ENCODE measurements at regions not wholly inside any gene's neighbourhood (a gene's known extent, or its start where the extent isn't known, plus 50 kb on each side); places are given as distances from the start of the nearest gene placed in this dataset.

DNA sequence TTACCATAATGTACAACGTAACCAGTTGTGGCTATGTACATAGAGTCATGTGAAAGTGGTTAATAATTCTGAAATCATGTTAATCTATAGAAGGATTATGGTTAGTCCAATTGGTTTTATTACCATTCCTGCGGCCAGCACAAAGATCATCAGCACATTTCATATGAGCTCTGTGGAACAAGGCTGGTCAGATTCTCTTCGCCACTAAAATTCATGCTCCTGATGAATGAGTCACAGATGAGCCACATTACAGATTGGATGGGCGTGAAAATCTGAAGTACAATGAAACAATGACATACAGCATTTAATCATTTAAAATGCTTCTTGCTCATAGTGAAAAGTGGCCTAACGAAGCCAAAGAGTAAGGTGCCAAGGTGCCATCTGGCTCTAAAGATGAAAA, 716.2 kb upstream of the PHF14 start:
- no peak for DNase-seq (ENCODE audit: low read depth, low spot score)
- TF ChIP-seq, protein P1, sequence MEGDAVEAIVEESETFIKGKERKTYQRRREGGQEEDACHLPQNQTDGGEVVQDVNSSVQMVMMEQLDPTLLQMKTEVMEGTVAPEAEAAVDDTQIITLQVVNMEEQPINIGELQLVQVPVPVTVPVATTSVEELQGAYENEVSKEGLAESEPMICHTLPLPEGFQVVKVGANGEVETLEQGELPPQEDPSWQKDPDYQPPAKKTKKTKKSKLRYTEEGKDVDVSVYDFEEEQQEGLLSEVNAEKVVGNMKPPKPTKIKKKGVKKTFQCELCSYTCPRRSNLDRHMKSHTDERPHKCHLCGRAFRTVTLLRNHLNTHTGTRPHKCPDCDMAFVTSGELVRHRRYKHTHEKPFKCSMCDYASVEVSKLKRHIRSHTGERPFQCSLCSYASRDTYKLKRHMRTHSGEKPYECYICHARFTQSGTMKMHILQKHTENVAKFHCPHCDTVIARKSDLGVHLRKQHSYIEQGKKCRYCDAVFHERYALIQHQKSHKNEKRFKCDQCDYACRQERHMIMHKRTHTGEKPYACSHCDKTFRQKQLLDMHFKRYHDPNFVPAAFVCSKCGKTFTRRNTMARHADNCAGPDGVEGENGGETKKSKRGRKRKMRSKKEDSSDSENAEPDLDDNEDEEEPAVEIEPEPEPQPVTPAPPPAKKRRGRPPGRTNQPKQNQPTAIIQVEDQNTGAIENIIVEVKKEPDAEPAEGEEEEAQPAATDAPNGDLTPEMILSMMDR (IDR thresholded peaks at IDR 0.05; ENCODE audit: insufficient read depth, low read length, missing control alignments) = no peak
- ChIA-PET CTCF (no interaction called here), POLR2A (no interaction called here)
- H3K4me3 ChIP-seq (ENCODE audit: low read depth, low read length) = no peak overlapping the region

DNA sequence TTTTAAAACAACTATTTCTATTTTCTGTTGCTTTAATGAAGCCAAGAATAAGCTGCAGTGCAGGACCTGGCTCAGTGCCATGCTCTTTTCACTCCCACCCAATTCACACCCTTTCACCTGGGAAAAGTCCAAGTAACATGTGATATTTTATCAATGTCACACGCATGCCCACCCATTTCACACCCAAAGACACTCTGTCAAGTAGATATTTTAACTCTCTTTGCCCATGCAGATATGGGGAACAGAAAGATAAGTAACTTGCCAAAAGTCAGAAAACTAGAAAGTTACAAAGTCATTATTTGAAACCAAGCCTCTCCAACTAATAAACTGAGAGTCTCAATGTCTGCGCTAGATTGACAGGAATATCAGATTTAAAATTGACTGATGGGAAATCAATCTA, 706.7 kb upstream of the PHF14 start:
- no peak overlapping the region for H3K4me3 ChIP-seq (ENCODE audit: low read depth, low read length)
- DNase-seq (ENCODE audit: low read depth, low spot score) = no peak
- POLR2A ChIA-PET = no interaction called here
- TF ChIP-seq, protein P1 (IDR thresholded peaks at IDR 0.05; ENCODE audit: insufficient read depth, low read length, missing control alignments) = no peak
- CTCF ChIA-PET = no interaction called here

DNA sequence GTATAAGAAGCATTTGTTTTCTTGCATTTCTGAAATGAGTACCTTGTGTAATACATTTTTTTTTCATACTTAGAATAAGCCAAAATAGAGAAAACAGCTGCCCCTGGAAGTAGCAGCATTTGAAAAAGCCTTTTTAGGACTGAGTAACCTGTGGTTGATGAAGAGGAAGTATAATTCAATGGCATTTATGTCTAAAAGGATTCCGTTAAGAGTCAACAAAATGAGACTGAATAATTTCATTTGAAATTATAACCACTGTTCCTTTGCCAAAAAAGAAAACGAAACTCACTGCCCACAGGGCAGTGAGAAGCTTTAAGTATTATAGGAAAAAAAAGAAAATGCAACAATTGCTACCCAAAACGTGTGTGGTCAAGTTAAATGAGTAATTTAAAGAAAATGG, 705.6 kb upstream of the PHF14 start:
- TF ChIP-seq, protein P1 (IDR thresholded peaks at IDR 0.05; ENCODE audit: insufficient read depth, low read length, missing control alignments) = no peak
- ChIA-PET POLR2A (no interaction called here), CTCF (no interaction called here)
- H3K4me3 ChIP-seq (ENCODE audit: low read depth, low read length) = no peak overlapping the region
- no peak for DNase-seq (ENCODE audit: low read depth, low spot score)

DNA sequence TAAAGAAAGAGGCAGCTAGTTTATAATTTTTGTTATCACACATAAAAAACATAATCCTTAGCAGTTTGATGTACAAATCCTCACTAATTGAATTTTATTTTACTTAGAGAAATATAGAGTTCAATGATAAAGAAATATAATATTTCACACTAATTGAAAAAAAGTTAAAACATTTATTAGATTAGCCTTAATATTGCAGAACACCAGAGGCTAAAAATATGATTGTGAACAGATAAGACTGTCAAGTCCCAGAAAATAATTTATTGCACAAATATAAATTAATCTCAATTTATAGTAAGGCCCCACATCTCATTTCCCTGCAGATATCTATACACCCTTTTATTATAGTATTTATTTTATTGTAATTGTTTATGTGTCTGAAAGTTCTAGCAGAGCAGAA, 690.8 kb upstream of the PHF14 start:
- CTCF ChIA-PET = no interaction called here
- TF ChIP-seq, protein P1 (IDR thresholded peaks at IDR 0.05; ENCODE audit: insufficient read depth, low read length, missing control alignments) = no peak
- no peak for DNase-seq (ENCODE audit: low read depth, low spot score)

DNA sequence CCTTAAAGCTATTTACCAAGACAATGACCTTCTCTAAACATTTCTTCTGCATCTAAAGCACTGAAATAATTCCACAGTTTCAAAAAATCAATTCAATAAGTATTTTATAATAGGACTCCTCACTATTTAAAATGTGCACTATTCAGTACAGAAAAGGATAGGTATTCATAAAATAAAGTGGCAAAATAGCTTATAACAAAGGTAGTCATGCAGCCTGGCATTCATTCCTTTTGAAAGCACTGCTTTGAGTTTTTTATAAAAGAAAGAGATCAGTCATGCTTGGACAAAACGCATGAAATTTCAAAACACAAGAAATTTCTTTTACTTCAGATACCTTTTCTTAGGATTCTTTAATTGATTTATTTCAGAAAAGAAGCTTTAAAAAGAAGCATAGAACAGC, 689.7 kb upstream of the PHF14 start:
- ChIA-PET POLR2A (no interaction called here), CTCF (no interaction called here)
- TF ChIP-seq, protein P1 (IDR thresholded peaks at IDR 0.05; ENCODE audit: insufficient read depth, low read length, missing control alignments) = no peak
- no peak for DNase-seq (ENCODE audit: low read depth, low spot score)
- H3K4me3 ChIP-seq (ENCODE audit: low read depth, low read length) = no peak overlapping the region

More for the DNA sequence above, 690.8 kb upstream of the PHF14 start:
- POLR2A ChIA-PET = no interaction called here
- no peak overlapping the region for H3K4me3 ChIP-seq (ENCODE audit: low read depth, low read length)

DNA sequence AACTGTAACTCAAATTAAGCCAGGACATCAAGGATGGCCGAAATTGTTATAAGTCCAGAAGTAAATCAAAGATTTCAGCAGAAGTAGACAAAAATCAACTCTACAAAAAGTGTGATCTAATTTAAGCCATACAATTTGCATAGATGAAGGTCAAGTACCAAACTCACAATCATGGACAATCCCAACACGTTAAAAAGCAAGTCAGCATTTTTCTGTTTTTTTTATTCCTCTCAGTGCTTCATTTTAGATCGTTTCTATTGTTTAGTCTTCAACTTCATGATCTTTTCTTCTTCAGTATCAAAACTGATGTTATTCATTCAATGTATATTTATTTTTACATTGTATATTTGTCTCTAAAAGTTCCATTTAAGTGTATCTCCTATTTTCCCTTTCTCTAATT, 674.3 kb upstream of the PHF14 start:
- TF ChIP-seq, protein P1 (IDR thresholded peaks at IDR 0.05; ENCODE audit: insufficient read depth, low read length, missing control alignments) = no peak
- no peak overlapping the region for H3K4me3 ChIP-seq (ENCODE audit: low read depth, low read length)
- no peak for DNase-seq (ENCODE audit: low read depth, low spot score)
- ChIA-PET CTCF (no interaction called here), POLR2A (no interaction called here)

All from AG04449 (cell line).